DMS153 treated with DMSO at 0.1 percent for 48 hours (cell line): ENCODE measurements at regions not wholly inside any gene's neighbourhood (a gene's known extent, or its start where the extent isn't known, plus 50 kb on each side); places are given as distances from the start of the nearest gene placed in this dataset.
"Not testable (repeated sequence)": the region's sequence is repeated elsewhere in the genome, so short reads cannot be mapped to it uniquely, and the experiment has no call there.

Experiments used
- DNase-seq: peaks from one replicate; lab custom pipeline; 2025; ENCODE audit not compliant: unreplicated experiment; lab: John Stamatoyannopoulos, UW

DNA sequence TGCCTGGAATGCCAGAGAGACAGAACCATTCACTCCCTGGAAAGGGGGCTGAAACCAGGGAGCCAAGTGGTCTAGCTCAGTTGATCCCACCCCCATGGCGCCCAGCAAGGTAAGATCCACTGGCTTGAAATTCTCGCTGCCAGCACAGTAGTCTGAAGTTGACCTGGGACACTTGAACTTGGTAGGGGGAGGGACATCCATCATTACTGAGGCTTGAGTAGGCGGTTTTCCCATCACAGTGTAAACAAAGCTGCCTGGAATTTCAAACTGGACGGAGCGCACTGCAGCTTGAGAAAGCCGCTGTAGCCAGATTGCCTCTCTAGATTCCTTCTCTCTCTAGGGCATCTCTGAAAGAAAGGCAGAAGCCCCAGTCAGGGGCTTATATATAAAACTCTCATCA is 310.7 kb upstream of the DPPA4 start:
- DNase-seq = no peak

DNA sequence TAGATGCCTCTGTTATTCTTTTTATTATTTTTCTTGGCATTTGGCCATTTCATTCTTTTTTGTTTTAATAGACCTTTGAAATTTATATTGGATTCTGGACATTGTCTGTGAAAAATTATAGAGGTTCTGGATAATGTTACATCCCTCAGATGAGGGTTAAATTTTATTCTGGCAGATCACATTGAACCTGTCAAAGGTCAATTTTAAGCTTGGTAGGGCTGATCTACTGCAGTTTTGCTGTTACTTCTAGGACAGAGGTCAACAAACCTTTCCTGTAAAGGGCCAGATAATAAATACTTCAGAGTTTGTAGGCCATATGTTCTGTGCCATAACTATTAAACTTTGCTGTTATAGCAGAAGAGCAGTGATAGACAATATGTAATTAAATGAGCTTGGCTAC is 318.9 kb upstream of the DPPA4 start:
- DNase-seq = no peak

DNA sequence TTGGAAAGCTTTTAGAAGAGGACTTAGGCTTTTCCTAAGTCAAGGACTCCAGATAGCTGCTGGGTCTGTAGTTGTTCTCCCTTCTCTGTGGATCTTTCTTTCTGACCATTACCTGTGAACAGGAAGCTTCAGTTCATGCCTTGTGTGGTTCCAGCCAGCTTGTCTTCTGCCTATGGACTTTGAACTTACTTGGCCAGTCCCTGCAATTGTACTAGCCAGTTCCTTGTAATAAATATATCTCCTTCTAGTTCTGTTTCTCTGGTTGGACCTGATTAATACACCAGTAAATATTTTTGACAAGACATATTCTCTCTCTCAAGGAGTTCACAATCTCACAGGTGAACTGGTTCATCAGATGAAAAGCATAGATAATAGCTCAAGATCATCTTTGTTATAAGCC is 341.3 kb upstream of the DPPA4 start:
- no peak for DNase-seq

DNA sequence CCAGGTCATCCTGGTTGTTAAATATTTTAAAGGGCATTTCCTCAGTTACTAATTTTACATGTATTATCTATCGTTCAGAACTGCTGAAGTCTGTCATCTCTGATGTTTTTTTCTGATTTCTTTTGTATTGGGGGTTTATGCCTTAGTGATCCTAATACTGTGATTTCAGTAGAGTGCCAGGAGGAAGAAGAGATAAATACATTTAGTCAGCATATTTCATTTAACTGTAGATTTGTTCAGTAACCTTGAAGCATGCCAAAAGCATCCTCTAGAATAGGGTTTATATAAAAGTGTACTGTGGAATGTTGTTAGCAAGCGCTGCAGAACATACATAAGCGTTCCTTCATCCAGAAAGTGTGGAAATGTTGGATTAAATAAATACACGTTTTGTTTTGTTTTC is 342.3 kb upstream of the DPPA4 start:
- DNase-seq = no peak

DNA sequence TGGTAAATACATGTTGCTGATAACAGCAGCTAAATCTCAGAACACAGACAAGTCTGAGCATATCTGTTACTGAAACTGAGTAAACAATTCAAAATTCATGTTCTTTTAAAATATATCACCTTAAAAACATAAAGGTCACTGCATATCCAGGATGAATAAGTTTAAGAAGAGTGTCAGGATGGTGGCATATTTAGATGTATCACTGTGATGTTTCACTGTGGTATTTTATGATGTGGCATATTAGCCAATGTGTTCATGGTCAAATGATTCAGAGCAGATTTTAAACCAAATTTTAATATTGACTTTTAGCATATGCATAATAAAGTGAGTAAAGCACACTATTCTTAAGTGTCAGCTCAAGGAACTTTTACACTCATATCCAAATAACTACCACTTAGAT is 346.4 kb upstream of the DPPA4 start:
- DNase-seq = no peak

DNA sequence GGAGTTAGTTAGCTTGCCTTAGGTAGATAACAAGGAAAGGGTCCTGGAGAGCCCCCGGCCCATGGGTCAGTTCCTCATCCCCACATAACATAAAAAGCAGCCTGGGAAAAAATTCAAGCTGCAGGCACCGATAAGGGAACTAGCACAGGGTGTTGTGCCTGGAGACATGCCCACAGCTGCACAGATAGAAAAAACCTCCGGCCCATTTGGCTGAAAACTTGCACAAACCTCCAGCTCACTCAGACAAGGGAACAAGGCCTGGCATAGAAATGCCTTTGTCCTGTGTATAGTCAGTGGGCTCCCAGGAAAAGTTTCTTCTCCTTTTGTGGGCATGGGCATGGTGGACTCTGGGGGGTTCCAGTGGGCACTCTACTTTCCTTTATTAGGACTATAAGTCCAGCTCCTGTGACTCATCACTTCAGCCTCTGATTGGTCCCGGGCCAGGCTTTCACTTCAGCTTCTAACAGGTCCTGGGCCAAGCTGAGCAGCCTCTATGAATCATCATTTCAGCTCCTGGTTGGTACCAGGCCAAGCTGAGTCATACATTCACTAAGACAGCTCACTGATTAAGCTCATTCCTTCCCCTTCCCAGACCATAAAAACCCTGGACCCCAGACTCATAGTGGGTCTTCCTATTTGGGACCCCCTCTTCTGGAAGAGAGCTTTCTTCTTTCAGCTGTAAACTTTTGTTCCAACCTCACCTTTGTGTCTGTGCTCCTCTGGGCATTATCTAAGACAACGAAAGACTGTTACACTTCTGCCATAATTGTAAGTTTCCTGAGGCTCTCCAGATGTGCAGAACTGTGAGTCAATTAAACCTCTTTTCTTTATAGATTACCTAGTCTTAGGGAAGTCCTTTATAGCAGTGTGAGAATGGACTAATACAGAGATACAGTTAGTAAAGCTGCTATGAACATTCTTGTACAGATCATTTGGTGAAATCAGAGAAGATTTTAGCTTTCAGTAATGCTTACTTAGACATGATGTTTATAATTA is 348.0 kb upstream of the DPPA4 start:
- DNase-seq = no peak

DNA sequence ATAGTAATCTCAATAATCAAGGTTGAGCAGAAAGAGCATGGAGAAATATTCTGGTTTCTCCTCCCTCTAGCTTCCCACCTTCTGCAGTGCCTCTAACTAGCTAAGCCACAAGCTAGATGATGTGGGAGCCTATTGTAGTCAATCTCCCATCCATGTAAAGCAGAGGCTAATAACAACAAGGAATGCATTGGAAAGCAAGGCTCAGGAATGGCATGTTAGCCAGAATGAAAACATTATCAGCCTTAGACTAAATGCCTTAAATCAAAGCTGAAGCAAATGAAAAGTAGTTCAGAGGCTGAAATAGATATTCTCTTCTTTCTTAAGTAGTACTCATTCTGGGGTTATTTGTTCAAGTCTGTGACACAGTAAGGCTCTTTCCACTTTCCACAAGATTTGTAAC is 350.3 kb upstream of the DPPA4 start:
- no peak for DNase-seq

DNA sequence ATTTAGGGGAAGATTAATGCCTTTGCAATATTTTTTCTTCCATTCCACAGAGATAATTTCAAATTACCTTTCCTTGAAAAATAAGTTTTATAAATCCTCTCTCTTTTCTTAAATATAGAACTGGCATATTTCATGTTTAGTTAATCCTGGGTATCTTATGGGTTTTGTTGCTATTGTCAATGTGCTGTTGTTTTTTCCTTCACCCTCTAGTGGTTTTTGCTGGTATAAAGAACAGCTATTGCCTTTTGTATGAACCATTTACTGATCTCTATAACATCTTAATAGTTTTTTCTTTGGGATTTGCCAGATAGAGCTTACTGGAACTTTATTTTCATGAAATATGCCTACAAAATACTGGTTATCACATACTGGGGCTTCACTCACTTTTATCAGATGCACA is 359.6 kb upstream of the DPPA4 start:
- DNase-seq = no peak

DNA sequence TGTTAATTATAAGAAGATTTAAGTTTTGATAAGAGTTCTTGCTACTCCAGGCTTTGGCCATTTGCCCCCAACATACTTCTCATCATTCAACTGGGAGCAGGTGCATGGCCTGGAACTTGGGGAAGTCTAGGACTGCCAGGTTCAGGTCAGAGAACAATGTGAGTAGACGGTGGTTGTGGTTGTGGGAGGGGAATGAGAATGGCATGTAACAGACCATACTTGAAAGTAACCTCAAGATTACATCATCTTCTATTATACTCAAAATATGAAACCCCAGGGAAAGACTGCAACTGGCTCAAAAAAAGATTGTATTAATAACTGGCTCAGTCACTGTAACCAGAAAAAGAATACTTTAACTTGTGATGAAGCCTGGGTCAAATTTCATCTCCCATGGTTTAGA is 364.9 kb upstream of the DPPA4 start:
- no peak for DNase-seq

DNA sequence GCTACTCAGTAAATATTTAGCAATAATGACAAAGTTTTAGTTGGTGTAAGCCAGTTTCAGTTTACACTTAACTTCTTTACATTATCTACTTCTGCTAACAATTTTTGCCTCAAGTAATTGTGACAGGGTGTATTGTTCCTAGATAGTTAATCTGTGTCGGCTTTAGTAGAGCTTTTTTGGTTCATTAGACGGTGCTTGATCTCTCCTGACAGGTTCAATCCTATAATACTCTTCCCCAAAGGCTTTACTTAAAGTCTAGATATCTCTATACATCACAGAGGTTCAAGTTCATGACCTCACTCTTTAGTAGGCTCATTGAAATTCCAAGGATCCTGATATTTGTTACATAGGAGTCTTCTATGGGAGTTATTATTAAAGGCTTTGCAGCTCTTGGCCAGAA is 365.6 kb upstream of the DPPA4 start:
- DNase-seq = no peak

DNA sequence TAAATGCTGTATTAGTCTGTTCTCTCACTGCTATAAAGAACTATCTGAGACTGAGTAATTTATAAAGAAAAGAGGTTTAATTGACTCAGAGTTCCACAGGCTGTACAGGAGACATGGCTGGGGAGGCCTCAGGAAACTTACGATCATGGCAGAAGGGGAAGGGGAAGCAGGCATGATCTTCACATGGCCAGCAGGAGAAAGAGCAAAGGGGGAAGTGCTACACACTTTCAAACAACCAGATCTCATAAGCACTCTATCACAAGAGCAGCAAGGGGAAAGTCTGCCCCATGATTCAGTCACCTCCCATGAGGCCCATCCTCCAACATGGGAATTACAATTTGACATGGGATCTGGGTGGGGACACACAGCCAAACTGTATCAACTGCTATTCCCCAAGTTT is 367.8 kb upstream of the DPPA4 start:
- not testable (repeated sequence) for DNase-seq

DNA sequence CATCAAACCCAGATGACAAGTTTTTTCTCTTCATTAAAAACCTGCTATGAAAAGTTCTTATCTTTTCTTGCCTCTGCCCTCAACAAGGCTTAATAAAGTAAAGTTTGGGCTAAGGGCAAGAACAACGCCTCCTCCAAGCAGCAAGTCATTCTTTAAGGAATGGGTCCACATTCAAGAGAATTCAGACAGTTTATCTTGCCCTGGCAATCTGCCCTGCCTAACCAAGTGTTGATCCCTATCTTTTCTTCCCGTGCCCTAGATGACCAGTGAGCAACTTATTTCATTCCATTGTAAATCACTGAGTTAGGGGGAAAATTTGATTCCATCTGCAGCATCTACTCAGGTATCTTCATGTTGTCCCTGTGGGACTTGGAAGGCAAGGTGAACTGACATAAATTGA is 370.3 kb upstream of the DPPA4 start:
- no peak for DNase-seq

DNA sequence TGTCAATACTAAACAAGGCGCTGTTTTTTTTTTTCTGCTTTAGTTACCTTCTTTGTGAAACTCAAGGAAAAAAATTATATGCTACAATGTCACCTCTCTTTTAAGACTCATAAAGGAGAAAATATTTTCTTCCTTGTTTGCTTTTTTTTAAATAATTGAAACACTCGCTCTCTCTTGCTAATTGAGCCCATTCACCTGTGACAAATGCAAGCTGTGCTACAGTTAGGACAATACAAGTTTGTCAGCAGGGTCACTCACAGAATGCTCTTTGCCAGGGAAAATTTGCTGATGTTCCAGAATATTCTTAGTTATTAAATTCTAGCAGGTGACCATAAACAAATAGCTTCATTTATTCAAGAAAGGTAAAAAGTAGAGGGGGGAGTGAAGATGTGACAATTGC is 375.9 kb upstream of the DPPA4 start:
- DNase-seq = no peak

DNA sequence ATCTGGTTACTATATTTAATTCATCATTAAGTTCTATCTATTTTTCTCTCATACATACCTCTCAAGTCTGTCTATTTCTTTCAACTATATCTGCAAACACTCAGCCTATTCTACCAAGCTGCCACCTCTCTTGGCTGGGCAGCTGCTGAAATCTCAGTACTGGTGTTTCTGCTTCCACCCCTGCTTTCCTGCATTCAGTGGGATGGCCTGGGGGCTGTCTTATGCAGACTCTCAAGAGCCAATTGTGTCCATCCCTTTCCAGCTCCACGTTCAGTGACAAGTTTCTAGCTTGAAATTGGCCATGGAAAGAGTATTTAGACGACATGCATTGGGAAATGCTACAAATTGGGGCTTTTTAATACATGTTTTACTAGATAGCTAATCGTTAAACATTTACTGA is 378.4 kb upstream of the DPPA4 start:
- DNase-seq = no peak

DNA sequence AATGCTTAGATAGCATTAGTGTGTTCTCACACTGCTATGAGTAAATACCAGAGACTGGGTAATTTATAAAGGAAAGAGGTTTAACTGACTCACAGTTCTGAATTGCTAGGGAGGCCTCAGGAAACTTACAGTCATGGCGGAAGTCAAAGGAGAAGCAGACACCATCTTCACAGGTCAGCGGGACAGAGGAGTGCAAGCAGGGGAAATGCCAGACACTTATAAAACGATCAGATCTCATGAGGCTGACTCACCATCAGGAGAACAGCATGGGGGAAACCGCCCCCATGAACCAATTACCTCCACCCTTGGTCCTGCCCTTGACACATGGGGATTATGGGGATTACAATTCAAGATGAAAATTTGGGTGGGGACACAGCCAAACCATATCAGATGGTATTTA is 381.5 kb upstream of the DPPA4 start:
- DNase-seq = no peak

DNA sequence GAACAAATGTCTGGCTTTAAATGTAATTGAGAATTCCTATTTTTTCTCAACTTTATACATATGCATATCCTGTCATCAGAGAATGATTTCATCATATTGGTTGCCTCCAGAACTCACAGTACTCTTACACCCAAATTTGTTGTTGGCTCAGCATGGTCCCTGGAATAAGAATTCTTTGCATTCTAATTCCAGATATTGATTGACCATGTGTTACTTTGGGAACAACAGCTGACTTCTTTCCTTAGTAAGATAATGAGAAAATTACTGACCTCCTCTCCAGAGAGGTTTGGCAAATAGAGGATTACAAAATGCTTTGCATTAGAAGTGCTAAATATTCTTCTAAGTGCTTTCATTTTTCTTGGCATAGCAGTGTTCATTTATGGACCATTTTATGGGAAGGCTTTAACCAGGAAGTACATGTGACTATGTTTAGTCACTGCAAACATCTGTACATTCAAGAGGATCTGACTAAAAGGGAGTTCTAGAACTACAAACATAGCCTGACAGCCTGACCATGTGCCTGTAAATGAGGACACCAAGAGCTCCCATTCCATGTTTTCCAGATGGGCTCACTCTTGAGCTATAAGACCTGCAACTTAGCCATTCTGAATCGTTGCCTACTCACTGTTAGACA is 391.6 kb upstream of the DPPA4 start:
- DNase-seq = no peak

DNA sequence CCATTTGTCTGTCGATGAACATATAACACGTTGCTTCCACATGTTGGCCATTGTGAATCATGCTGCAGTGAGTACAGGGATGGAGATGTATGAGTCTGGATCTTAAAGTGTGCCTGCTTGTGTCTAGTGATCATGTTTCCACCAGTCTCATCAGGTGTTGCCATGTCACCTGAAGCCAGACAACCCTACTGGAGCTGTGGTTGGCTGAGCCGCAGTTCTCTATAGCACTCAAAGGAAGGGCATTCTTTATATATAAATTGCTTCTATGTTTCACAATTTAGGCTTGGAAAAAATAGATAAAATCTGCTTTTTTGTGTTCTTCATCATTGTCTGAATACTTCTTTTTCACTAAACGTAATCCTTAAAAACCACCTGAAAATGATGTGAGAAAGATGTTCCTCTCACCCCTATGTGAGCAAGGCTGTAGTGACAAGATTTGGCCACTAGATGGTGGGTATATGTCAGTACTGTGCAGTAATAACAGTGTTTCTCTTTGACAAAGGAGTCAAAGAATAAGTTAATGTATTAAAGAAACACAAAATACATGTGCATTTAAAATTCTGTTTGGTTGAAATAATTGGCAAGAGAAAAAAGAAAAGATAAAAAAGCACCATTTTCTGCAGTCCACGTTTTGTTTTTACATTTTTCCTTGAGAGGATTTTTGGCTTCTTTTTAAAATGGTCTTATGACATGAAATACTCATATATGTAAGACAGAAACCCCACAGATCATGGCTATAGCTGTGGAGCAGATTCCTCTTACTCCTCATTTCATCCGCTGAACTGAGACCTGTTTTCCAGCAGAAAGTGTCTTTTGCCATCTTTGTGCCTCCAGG is 394.5 kb upstream of the DPPA4 start:
- DNase-seq = peak; percentile 58

DNA sequence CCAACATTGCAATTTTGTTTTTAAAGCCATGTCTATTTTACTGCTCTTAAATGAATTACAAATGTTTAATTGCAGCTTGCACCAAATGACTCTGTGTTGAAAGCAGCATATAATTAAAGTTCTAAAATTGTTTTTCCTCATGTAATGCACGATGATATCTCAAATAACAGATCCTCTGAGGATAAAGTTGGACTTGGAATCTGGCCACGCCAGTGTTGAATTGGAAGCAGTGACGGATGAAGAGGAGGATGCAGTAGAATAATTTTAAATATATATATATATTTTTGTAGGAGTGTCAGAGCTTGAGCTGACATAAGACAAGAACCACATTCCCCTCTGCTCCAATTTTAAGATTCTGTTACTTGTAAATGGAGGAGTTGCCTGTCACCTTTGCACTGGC is 406.6 kb upstream of the DPPA4 start:
- no peak for DNase-seq

DNA sequence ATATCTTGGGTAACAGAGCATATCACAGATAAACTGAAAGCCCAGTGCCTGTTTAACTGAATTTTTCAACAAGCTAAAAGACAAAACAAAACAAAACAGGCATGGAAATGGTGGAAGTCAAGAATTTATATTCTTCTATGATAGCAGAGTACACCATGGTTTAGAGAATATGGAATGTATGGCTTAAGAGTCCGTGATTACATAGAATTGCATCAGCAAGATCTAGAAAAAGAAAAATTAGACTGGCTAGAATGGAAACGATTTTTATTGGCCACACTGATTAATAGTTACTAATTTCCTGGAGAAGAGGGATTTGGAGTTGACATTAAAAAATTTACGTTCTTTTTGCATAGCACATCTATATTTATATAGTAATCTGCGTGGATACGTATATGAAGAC is 435.2 kb upstream of the DPPA4 start:
- DNase-seq = no peak

DNA sequence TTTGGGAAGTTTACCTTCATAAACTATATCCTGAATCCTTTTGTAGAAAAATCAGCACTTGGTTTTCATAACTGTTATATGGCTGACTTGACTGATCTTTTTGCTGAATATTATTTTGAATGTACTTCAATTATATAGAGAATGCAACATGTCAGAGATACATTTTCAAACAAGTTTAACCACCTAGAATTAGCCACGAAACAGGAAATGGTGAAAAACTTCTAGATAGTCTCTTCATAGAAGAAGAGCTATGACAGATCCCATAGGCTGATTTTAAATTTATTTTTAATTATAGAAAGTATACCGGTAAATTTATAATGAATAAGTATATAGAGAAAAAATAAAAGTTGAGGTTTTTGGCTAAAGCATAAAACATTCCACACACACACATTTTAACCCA is 436.8 kb upstream of the DPPA4 start:
- no peak for DNase-seq

DNA sequence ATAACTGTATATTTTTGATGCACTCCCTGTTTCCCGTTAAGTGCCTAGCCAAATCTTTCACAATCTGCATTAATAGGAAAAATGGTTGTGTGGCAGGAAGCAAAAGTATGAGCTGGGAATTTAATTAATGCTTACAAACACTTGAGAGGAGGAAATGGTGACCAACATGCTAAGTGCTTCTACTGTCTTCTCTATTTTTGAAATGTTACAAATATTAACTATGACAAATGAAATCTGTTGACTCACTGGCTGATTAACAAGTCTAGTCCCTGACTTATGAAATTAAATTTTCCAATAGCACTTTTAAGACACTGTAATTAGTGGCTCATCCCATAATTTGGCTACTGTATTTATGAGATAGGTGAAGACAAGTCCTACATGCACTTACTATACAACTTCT is 446.9 kb upstream of the DPPA4 start:
- no peak for DNase-seq
